Activated CD4-positive, alpha-beta memory T cell treated with anti-CD3 and anti-CD28 coated beads, Interleukin-2, amount 10 ng/mL, durations not matched to agents 7 days and 5 days (primary cell): ENCODE measurements at regions not wholly inside any gene's neighbourhood (a gene's known extent, or its start where the extent isn't known, plus 50 kb on each side); places are given as distances from the start of the nearest gene placed in this dataset.

ENCODE experiments used
- CTCF ChIA-PET: fragments of 350-600 bp; sonication (Branson Sonifier 250); formaldehyde crosslinking; loops from one replicate; lab custom pipeline; 2021; ENCODE audit warnings: antibody characterized with exemption, inconsistent platforms; lab: Charles Lee
- POLR2A ChIA-PET: fragments of 350-600 bp; sonication (Branson Sonifier 250); formaldehyde crosslinking; loops from one replicate; lab custom pipeline; 2021; ENCODE audit warnings: antibody characterized with exemption; lab: Charles Lee
- DNase-seq: peaks from one replicate; pipeline ENCODE4 v3.0.0-alpha.2; 2020
- H3K27ac Mint-ChIP-seq: one replicate; pipeline ENCODE4 v1.8.0; 2021; ENCODE audit warnings: mild to moderate bottlenecking, mixed read lengths
- H3K27me3 Mint-ChIP-seq: one replicate; pipeline ENCODE4 v1.8.0; 2021; ENCODE audit warnings: mixed read lengths
- H3K36me3 Mint-ChIP-seq: one replicate; pipeline ENCODE4 v1.8.0; 2021; ENCODE audit warnings: low read depth, mixed read lengths
- H3K4me1 Mint-ChIP-seq: one replicate; pipeline ENCODE4 v1.8.0; 2021; ENCODE audit warnings: mixed read lengths
- H3K4me3 Mint-ChIP-seq: one replicate; pipeline ENCODE4 v1.8.0; 2021; ENCODE audit warnings: mild to moderate bottlenecking, mixed read lengths
- H3K9me3 Mint-ChIP-seq: one replicate; pipeline ENCODE4 v1.8.0; 2021; ENCODE audit warnings: mixed read lengths

DNA sequence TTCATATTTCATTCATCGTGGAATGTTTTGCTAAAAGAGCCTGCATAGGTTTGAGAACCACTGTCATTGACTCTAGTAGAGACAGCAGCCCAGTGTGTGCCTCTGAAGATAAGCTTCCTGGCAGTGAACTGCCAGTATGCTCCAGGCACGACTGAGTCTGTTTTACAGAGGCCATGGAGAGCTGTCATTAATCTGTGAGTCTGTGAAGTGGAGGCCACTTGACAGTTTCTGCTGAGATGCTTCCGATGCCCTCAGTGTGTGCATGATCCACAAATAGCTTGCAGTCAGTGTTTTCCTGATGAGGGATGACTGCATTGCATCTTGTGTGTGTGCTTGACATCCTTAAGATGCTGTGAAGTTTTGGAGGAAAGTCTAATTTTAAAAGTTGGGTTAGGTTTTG lies 162.2 kb downstream of the PFKFB3 start:
- Mint-ChIP-seq H3K27me3 (peaks cover 2% of the 10 kb centered on the region), H3K4me3 (no peak overlapping the region), H3K4me1 (no peaks in the 10 kb centered on the region), H3K36me3 (peaks cover 9% of the 10 kb centered on the region), H3K9me3 (peaks cover 22% of the 10 kb centered on the region), H3K27ac (no peak overlapping the region)
- CTCF ChIA-PET = interaction anchor here (0.6 to 1.6 kb wide), 2 partner anchors 32 to 37 kb away, joined by 3 to 5 read pairs; no protein-coding TSS in a partner anchor
- POLR2A ChIA-PET = interaction anchor here (0.7 kb wide), 1 partner anchor 21 kb away, joined by 3 read pairs; no protein-coding TSS in a partner anchor
- DNase-seq = no peak

DNA sequence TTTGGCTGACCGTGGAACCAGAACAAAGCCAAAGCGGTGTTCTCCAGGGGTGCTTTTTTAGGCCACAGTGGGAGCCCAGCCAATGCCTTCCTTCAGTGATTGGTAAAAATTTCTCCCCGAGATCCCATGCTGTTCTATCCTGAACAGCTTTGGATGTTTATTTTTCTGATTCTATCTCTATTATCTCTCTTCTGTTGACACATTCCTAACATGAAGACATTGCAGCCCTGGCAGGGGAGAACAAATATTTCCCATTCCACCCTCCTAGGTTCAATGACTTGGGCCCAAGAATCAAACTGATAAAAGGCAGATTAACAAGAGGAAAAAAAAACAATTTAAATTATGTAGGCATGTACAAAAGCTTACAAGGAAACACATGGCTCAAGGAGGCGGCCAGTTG lies 162.7 kb downstream of the PFKFB3 start:
- Mint-ChIP-seq H3K4me3 (no peak overlapping the region), H3K36me3 (peaks cover 7% of the 10 kb centered on the region), H3K27me3 (peaks cover 2% of the 10 kb centered on the region), H3K27ac (no peak overlapping the region), H3K4me1 (no peaks in the 10 kb centered on the region), H3K9me3 (peaks cover 18% of the 10 kb centered on the region)
- ChIA-PET CTCF (interaction anchor here (0.6 to 1.6 kb wide), 2 partner anchors 32 to 37 kb away, joined by 3 to 5 read pairs; no protein-coding TSS in a partner anchor), POLR2A (interaction anchor here (0.7 kb wide), 1 partner anchor 20 kb away, joined by 3 read pairs; no protein-coding TSS in a partner anchor)
- no peak for DNase-seq
